HG02678 (cell line): ENCODE measurements at regions not wholly inside any gene's neighbourhood (a gene's known extent, or its start where the extent isn't known, plus 50 kb on each side); places are given as distances from the start of the nearest gene placed in this dataset.
"Not testable (repeated sequence)": the region's sequence is repeated elsewhere in the genome, so short reads cannot be mapped to it uniquely, and the experiment has no call there.

Experiments used
- ATAC-seq: cut with Tn5 transposase; IDR thresholded peaks from one replicate; pipeline ENCODE4 v1.9.1; 2021; ENCODE audit warnings: mild to moderate bottlenecking, moderate library complexity; ENCODE audit not compliant: unreplicated experiment

DNA sequence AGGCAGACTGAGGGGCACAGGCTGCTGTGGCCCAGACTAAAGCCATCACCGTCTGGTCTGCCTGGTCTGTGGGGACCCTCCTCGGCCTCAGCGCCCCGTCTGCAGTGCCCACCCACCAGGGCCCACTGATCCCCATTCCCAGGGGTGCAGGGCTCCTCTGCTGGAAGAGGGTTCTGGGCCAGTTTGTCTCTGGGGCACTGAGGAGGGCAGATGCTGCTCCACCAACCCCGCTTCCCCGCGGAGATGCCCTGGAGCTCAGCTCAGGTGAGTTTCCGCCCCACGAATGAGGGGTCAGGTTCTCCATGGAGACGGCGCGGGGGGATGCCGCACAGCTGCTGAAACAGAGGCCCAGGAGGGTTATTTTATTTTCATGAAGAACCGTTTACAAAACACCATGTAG lies 263.3 kb upstream of the SFSWAP start:
- ATAC-seq, result not testable (repeated sequence)

DNA sequence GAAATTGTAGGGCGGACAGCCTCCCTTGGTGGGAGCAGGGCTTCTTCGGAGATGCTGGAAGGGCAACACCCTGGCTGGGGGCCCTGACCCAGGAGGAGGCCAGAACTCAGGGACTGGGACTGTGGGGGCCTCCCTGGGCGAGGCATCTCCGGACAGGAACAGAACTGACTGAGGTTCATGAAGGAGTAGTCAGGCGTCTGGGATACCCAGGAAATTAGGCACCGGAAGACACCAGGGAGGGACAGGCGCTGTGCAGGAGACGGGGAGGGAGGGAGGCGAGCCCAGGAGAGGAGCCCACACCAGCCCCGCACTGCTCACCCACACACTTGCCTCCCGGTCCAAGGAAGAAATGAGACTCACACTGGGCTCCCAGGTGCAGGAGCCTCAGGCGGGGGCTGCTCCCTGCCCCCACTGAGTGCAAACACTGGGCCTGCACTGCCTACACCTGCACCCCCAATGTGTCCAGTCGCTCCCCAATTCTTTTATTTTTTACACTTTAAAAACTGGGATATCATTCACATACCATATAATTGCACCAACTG lies 262.6 kb upstream of the SFSWAP start:
- no peak for ATAC-seq

DNA sequence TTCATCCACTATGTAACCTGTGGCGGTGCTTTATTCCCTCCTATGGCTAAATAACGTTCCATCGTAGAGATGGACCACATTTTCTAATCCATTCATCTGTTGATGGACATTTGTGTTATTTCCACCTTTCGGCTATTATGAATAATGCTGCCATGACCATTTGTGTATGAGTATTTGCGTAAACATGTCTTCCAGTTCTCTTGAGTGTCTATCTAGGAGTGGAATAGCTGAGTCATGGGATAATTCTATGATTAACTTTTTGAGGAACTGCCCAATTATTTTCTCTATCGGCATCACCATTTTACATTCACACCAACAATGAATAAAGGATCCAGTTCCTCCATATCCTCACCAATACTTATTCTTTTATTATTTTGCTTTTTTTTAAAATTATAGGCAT lies 261.9 kb upstream of the SFSWAP start:
- no peak for ATAC-seq

DNA sequence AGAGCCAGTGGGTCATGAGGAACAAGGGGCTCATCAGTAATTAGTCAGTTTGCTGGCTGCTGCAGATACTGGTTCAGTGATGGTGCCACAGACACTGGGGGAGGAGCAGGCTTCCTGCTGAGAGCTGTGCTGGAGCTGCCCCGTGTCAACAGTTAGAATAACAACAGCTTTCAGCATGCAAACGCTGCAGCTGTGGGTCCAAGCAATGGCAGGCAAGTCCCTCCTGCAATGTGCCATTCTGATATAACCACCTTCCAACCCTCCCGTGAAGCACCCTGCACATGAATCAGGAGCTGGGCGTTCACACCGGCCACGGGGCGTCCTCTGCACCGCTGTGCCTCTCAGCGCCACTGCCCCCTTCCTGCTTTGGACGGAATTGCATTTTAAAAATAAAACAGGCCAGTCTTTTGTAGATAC lies 258.4 kb upstream of the SFSWAP start:
- ATAC-seq, result no peak

DNA sequence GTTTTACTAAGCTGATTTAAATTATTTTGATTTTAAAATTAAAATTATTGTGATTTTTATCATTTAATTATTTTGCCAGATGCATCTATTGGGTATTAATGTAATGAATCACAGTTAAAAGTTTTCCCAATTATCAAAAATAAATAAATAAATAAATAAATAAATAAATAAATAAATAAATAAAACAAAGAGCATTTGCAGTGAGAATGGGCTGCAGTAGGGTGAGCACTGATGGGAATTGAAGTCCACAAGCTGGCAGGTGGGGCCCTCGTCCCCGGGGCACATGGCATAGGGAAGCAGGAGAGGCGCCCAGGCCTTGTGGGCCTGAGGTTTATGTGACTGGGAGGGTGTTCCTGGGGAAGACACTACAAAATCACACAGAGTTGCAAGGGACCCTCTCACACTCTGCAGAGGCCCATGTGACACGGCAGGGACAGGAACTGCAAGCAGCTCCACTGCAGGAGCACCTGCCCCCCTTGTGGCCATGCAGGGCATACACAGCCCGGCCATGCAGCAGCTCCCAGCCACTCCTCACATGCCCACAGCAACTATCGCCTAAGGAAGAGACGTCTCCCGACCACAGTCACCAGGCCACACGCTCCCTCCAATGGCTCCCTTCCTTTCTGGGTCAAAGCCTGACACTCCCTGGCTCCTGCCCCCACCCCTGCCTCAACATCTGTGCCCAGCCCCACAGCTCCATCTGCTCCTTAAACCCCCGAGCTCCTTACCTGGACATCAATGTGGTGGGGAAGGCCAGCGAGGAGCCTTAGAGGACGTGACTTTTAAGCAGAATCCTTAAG lies 256.3 kb upstream of the SFSWAP start:
- peak; percentile 90 for ATAC-seq

DNA sequence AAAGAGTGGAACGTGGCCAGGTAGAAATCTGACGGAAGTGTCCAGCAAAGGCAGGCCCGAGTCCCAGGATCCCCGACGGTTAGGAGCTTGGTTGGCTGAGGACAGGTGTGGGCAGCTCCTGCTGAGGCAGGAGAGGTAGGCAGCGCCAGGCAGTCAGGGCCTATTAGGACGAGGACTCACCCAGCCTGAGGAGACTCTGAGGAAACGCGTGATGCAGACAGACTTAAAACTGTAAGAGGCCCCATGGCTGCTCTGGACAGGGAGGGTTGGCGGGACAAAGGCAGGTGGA lies 255.7 kb upstream of the SFSWAP start:
- ATAC-seq, result no peak

DNA sequence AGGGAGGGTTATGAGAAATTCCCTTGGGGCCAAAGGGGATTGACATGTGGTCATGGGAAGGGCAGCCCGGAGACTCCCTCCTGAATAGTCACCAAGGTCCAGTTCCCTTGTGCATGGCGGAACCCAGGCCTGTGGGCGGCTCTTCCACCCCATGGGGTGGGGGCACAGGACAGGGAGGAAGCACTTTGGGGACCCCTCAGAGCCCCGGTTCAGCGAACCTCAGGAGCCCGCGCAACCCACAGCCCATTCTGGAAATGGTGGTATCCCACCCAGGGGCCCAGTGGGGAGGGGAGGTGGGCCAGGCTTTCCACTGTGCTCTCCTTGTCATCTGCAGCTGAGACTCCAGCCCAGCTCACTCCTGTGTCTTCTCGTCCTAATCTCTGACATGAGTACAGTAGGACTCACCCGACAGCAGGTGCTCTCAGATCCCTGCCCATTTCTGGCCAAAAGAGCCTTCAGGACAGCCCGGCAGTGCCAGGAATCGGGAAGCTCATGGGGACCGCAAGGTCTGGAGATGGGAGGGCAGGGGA lies 255.2 kb upstream of the SFSWAP start:
- no peak for ATAC-seq

DNA sequence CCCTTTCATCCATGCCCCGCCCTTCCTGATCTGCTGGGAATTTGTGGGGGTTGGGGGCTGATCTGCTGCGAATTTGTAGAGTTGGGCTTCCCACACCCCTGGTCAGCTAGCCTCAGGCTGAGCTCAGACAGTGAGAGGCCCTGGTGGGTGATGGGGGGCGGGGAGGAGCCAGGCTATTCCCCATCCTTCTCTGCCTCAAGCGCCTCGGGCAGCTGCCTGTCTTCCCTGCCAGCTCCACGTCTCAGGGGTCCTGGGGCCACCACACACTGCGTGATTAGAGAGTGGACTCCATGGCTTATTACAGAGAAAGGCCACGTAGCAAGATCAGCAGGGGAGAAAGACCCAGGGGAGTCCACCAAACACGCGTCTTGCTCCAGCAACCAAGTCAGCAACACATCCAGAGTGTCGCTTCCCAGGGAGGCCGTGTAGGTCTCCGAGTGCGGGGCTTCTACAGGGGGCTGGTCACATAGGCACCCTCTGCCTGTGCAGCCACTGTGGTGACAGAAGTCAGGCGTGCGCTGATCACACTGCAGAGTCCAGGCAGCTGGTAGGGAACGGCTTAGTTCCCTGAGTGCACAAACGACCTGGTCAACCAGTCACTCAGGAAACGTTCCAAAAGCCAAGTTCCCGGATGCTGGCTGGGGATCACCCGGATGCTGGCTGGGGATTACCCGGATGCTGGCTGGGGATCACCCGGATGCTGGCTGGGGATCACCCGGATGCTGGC lies 254.4 kb upstream of the SFSWAP start:
- no peak for ATAC-seq

DNA sequence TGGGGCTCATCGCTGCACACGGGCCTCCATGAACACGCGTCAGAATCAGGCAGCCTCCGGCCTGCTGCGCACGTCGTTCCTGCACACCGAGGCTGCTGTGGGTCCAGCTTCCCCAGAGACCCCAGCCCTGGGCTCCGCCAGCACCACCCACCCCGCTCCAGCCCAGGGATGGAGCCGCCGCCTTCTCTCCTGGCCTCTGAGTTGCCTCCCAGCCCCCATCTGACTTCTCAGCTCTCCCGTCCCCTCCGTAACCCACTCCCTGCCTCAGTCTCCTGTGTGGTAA lies 253.9 kb upstream of the SFSWAP start:
- ATAC-seq, result no peak

DNA sequence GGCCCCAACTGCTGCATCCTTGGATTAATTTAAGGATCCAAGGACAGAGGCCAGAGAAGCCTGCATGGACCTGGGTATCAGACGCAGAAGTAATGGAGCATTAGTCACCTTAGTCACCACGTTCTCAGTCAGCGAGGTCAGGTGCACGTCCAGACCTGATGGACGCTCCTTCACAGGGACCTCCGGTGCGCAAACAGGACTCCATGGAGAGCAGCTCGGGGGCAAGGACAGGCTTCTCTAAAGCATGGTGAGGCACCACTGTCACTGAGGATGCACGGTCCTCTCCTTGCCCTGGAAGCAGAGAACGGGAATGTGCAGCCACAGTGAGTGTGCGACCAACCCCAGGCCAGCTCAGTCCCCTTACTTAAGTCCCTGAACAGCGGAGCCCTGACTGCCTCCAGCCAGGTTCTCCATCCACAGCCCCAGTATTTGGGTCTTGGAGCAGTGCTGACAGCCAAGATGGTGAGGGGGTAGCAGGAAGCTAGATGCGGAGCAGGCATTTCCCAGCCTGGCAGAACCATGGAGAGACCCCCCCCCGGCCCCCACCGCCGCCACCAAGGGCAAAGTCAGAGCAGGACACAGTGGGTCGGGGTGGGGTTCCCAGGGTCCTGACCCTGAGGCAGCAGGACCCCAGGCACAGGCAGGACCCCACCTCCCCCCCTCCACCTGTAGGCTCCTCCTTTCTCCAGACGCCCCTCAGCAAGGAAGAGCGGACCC lies 253.4 kb upstream of the SFSWAP start:
- no peak for ATAC-seq

DNA sequence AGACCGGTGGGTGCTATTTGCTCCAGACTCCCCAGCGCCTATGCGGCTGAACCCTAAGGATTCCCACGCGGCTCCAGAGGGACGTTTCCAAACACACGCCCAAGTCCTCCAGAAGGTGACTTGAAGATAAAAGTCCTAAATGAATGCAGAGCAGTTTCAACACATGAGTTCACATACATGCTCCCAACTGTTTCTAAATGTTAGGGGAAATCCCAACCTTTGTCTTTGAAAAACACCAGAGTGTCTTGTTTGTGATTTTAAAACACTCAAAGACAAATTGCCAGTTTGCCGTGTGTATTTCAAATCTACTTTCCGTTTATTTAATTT lies 252.9 kb upstream of the SFSWAP start:
- no peak for ATAC-seq

DNA sequence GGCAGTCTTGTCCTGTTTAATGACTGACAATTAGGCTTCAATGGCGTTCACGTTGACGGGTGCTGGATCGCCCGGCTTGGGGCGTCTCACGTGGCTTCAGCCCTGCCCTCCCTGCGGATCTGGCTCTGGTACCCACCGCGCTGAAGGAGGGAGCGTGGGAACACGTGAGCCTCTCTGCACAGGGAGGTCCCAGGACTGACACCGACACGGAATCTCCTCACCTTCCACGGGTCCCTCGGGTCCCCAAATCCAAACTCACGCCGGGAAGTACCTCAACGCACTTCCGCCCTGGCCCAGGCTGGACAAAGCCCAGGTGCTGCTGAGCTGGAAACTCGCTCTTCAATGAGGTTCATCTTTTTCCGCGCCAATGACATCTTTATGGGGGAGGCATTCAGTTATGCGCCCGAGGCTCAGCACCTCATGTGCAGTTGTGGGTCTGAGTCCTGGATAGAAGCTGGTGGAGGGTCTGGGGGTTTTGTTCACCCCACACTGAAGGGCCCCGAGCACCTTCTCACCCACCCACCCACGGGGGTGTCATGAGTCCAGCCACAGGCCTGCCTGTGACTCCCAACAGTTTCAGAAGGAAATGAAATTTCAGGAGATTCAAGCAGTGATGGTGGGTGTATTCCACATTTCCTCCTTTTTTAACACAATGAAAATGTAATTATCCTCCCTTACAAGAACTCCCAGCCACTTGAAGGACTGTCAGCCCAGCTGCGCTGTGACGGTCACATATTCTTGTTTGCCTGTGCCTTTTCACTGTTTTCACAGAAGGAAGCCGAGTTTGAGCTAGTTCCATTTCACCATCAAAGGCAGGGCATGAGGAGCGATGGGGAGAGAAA lies 251.7 kb upstream of the SFSWAP start:
- ATAC-seq, result no peak

DNA sequence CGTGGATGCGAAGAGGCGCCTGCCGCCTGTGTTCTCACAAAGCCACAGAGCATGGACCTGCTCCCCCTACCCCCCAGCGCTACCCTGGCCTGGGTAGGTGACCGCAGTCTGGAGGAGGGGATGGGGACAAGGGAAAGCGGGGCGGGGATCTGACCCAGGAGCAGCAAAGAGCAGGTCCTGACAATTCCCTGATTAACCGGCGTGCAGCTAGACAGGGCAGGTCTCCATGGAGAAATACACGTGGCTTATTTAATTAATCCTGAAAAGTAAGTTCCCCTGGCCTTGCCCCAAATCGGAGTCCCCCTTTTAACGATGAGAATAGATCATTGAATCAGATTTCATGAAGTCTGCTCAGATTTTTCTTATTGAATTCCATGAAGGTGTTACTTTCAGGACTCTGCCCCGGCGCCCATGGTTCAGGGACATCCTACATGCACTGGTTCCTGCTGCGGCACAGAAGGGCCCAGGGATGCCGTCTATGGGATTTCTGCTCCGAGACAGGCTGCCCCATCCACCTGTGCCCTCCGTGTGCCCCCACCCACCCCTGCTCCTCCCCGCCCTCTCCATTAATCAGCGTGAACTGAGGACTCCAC lies 251.0 kb upstream of the SFSWAP start:
- ATAC-seq, result no peak

DNA sequence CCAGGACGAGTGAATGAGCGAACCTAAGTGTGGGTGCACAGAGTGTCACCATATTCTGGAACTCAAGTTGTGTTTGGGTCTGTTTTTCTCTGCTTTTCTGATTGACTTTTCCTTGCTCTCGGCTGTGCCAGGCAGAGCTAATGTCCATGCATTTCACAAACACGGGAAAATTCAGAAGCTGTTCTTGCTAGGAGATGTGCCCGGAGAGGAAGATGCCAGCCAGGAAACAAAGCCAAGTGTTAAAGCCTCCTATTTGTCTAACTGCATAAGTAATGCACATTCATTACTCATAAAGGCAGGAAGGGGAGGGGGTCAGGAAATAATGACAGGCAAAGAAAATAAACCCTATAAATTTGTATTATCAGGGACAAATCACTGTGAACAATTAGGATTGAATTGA lies 250.4 kb upstream of the SFSWAP start:
- no peak for ATAC-seq

DNA sequence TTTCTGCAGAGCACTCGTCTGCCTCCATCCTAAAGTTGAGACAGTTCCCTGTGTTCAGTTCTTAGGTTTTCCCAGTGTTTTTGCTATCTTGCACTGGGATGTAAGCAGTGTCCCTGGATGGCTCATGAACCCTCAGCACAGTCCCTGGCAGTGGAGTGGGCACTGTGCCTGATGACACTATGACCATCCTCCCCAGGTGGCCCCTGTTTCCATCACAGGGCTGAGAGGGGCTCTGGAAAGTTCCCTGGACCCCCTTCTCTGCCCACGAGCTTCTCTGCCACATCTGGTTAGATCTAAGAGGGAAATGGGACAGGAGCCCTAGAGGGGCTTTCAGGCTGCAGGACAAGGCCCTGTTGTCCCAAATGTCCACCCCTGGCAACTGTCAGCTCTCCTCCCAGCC lies 249.8 kb upstream of the SFSWAP start:
- no peak for ATAC-seq

DNA sequence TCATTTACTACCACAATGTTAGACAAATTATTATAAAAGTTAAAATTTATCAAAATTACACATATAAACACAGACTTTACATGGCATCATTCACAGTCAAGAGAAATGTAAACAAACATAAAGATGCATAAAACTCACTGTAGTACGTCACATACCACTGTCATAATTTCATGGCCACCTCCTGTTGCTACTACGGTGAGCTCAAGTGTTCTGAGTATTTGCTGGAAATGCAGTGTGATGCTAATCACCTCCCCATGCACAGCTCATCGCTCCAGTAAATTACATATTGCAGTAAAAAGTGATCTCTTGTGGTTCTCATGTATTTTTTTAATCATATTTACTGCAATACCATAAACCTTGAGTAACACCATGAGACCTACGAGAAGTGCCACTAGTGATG lies 247.7 kb upstream of the SFSWAP start:
- ATAC-seq, result no peak

DNA sequence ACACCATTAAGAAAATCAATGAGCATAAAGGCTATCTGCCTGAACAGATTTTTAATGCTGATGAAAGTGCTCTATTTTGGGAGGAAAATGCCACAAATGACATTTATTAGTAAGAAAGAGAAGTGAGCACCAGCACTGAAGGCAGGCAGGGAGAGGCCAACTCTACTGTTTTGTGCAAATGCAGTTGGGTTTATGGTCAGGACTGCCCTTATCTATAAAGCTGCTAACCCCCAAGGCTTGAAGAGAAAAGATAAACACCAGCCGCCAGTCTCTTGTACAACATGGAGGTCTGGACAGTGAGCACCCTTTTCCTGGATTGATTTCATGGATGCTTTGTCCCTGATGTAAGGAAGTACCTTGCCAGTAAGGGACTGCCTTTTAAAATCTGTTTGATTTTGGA lies 246.8 kb upstream of the SFSWAP start:
- no peak for ATAC-seq

DNA sequence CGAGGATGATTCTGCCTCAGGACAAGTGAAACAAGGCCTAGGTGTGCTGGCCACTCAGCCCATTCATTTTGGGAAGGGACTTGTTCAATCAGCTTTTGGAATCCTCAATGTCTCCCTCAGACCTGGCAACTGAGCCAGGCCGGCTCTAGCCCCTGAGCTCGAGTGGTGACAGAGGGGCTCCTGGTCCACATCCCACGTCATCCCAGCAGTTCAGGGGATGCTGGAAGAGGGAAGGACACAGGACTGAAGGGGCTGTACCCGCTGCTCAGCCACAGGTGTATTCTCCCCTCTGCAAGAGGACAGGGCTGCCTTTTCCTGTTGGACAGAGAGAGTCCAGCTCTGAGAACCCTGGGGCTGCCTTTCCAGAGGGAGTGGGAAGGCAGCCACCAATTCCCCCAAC lies 244.6 kb upstream of the SFSWAP start:
- ATAC-seq, result no peak

DNA sequence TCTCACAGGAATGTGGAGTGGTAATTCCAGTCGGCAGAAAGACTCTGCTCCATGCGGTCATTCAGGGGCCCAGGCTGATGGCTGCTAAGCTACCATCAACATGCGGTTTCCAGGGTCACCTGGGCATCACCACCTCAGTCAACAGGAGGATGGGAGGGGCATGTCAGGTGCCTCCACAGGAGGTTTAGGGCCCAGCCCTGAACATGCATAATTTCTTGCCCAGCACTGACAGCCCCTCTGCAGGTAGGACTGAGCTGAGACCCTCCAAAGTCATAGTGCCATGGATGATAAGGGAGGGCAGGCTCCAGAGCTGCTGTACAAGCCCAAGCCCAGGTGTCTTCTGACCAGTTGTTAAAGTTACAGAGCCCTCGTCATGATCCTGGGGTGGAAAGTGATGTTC lies 244.0 kb upstream of the SFSWAP start:
- no peak for ATAC-seq

DNA sequence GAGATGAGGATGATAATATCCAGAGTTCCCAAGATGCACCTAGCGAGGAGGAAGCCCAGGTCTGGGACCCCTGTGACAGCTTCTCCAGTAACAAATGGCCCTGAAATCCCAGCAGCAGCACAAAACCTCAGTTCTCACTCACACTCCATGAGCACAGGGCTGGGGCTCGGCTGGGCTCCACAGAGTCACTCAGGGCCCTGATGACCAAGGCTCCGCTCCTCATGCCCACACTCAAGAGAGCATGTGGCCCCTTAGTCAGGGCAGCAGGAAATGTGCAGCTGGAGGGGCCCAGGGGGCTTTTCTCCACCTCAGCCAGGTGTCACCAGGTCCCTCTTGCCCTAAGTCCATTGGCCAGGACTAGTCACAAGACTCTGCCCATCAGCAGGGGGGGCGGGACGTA lies 242.7 kb upstream of the SFSWAP start:
- ATAC-seq, result no peak

DNA sequence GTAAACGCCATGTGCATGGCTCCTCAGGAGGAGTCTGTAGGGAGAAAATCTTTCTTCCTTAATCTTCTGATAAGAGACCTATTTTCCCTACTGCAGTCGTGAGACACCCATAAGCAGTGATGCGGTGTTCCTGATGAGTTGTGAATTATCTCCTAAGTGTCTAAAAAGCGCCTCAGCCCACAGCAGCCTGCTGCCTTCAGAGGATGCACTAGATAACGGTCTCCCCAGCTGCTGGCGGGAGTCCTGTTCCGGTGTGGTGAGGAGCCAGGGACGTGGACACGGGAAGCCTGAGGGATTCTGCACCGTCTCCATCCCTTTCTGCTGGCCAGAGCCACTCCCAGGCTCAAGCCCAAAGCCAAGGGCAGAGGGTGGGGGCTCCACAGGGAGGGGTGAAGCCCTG lies 240.9 kb upstream of the SFSWAP start:
- ATAC-seq, result not testable (repeated sequence)
